Activated CD4-positive, alpha-beta T cell treated with anti-CD3 and anti-CD28 coated beads for 48 hours (primary cell): ENCODE measurements at regions not wholly inside any gene's neighbourhood (a gene's known extent, or its start where the extent isn't known, plus 50 kb on each side); places are given as distances from the start of the nearest gene placed in this dataset.

Source experiments
- DNase-seq: peaks from one replicate; pipeline ENCODE4 v3.0.0-alpha.2; 2020

- DNase-seq: no peak
Measured at GRCh38 chr6:40312213-40313015, 274.8 kb downstream of the LRFN2 start.

GRCh38 chr6:40308533-40309306 lies 278.4 kb downstream of the LRFN2 start:
- peak; percentile 76 for DNase-seq

- DNase-seq: no peak
Measured at GRCh38 chr6:40307712-40308111, 279.5 kb downstream of the LRFN2 start.

GRCh38 chr6:40302856-40303454 lies 284.2 kb downstream of the LRFN2 start:
- DNase-seq: no peak

- no peak for DNase-seq
Measured at GRCh38 chr6:40299681-40300080, 287.5 kb downstream of the LRFN2 start.

GRCh38 chr6:40298207-40298606 lies 289.0 kb downstream of the LRFN2 start:
- DNase-seq: no peak

GRCh38 chr6:40295251-40295950 lies 291.8 kb downstream of the LRFN2 start:
- DNase-seq: no peak

GRCh38 chr6:40293460-40294185 lies 293.5 kb downstream of the LRFN2 start:
- DNase-seq: no peak

- no peak for DNase-seq
Measured at GRCh38 chr6:40293060-40293459, 294.1 kb downstream of the LRFN2 start.

- DNase-seq: no peak
Measured at GRCh38 chr6:40290816-40291215, 296.3 kb downstream of the LRFN2 start.

GRCh38 chr6:40288919-40289318 lies 298.2 kb downstream of the LRFN2 start:
- no peak for DNase-seq

GRCh38 chr6:40287296-40287850 lies 299.8 kb downstream of the LRFN2 start:
- no peak for DNase-seq

- no peak for DNase-seq
Measured at GRCh38 chr6:40286721-40287120, 300.4 kb downstream of the LRFN2 start.

GRCh38 chr6:40285996-40286395 lies 301.2 kb downstream of the LRFN2 start:
- no peak for DNase-seq

GRCh38 chr6:40285535-40285934 lies 301.6 kb downstream of the LRFN2 start:
- no peak for DNase-seq

GRCh38 chr6:40282986-40283385 lies 304.2 kb downstream of the LRFN2 start:
- no peak for DNase-seq

GRCh38 chr6:40281402-40281801 lies 305.8 kb downstream of the LRFN2 start:
- no peak for DNase-seq

- no peak for DNase-seq
Measured at GRCh38 chr6:40280231-40280630, 306.9 kb downstream of the LRFN2 start.

GRCh38 chr6:40276141-40276540 lies 311.0 kb downstream of the LRFN2 start:
- DNase-seq: no peak

GRCh38 chr6:40274058-40274457 lies 313.1 kb downstream of the LRFN2 start:
- no peak for DNase-seq

- no peak for DNase-seq
Measured at GRCh38 chr6:40268614-40269013, 318.6 kb downstream of the LRFN2 start.

- no peak for DNase-seq
Measured at GRCh38 chr6:40268166-40268565, 319.0 kb downstream of the LRFN2 start.
